ENCODE measurements at regions not wholly inside any gene's neighbourhood (a gene's known extent, or its start where the extent isn't known, plus 50 kb on each side); places are given as distances from the start of the nearest gene placed in this dataset.
"Not testable (repeated sequence)": the region's sequence is repeated elsewhere in the genome, so short reads cannot be mapped to it uniquely, and the experiment has no call there.

DNA sequence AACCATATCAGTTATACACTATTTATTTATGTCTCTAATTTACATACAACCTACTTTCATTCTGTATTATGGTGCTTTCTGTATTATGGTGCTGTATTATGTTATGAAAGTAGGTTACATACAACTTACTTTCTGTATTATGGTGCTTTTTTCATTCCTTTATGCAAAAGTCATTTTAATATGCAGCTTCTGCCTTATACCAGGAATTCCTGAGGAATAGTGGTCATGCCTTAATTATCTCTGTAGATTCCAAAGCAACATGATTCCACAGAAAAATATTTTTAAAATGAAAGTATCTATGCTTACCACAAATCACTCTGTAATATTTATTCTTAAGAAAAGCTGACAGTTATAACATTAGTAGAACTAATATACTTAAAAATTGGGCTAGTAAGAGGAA, 922.0 kb upstream of the NRXN1 start:
- Histone ChIP-seq H3K9me3 (ENCODE audit: insufficient read depth, low read depth, low read length) (peaks cover 38% of the 10 kb centered on the region), H3K27ac (ENCODE audit: low read length) (no peak overlapping the region), H3K4me3 (ENCODE audit: low read length) (no peak overlapping the region), H3K36me3 (ENCODE audit: insufficient read depth, low read depth, low read length) (peaks cover 4% of the 10 kb centered on the region; the same call in 1 of the 2 replicates), H3K9ac (ENCODE audit: low read depth, low read length) (no peak overlapping the region), H3K4me1 (ENCODE audit: insufficient read depth, low read length) (no peaks in the 10 kb centered on the region; the same call in 1 of the 2 replicates), H3K27me3 (ENCODE audit: insufficient read depth, low read length) (no peaks in the 10 kb centered on the region)

DNA sequence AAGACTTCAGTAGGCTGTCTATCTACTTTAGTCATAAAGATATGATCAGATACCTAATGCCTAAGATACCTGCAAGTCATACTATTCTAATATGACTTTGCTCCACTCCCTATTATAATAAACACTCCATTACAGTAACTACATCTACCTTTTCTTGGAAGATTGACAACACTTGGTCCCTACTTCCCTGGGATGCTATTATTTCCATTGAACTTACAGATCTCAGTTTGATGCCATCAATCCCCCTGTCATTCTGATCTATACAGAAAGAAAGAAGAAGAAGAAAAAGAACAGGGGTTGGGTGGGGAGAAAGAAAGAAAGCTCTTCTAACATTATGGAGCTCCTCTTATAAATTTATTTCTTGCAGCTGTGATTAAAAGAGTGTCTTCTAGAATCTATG, 889.1 kb upstream of the NRXN1 start:
- Histone ChIP-seq H3K4me3 (ENCODE audit: low read length) (no peak overlapping the region), H3K9me3 (ENCODE audit: insufficient read depth, low read depth, low read length) (peaks cover 5% of the 10 kb centered on the region), H3K27me3 (ENCODE audit: insufficient read depth, low read length) (no peaks in the 10 kb centered on the region), H3K27ac (ENCODE audit: low read length) (no peak overlapping the region), H3K36me3 (ENCODE audit: insufficient read depth, low read depth, low read length) (no peaks in the 10 kb centered on the region), H3K4me1 (ENCODE audit: insufficient read depth, low read length) (no peaks in the 10 kb centered on the region), H3K9ac (ENCODE audit: low read depth, low read length) (no peak overlapping the region)

DNA sequence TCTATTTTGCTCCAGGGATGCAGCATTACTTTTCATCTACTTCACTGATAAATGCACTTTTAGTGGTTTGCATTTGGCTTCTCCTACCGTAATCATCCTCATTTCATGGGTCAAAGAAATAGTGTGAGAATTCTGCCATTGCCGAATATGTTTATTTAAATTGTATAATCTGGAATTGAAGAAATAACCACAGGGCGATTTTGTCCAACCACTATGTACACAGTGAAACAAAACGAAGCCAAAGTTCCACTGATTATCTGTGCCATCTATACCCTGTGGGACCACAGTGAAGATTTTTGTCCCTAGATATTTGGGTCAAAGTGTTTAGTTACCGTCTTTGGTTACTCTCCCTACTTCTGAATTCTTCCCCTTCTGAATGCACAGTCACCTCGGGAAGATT, 888.6 kb upstream of the NRXN1 start:
- Histone ChIP-seq H3K27ac (ENCODE audit: low read length) (no peak overlapping the region), H3K9me3 (ENCODE audit: insufficient read depth, low read depth, low read length) (peaks cover 7% of the 10 kb centered on the region), H3K4me1 (ENCODE audit: insufficient read depth, low read length) (no peaks in the 10 kb centered on the region), H3K9ac (ENCODE audit: low read depth, low read length) (no peak overlapping the region), H3K27me3 (ENCODE audit: insufficient read depth, low read length) (no peaks in the 10 kb centered on the region), H3K36me3 (ENCODE audit: insufficient read depth, low read depth, low read length) (no peaks in the 10 kb centered on the region), H3K4me3 (ENCODE audit: low read length) (no peak overlapping the region)

DNA sequence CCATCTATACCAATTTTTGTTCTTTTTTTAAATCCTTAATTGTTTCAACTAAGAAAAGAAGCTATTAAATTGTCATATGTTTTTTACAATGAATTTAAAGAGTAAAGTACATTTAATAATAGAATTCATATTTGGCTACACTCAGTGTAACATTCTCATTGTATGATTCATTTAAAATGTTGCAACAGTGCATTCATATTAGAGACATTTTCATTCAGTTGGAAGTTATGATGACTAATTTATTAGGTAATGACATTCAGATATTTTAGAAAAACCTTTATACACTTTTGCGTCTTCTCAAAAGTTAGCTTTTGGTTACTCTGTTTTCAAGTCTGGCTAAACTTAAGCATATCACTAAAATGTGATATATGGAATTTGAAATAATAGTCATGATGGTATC, 887.5 kb upstream of the NRXN1 start:
- Histone ChIP-seq H3K36me3 (ENCODE audit: insufficient read depth, low read depth, low read length) (no peaks in the 10 kb centered on the region), H3K27me3 (ENCODE audit: insufficient read depth, low read length) (no peaks in the 10 kb centered on the region), H3K4me1 (ENCODE audit: insufficient read depth, low read length) (no peaks in the 10 kb centered on the region), H3K4me3 (ENCODE audit: low read length) (no peak overlapping the region), H3K9ac (ENCODE audit: low read depth, low read length) (no peak overlapping the region), H3K9me3 (ENCODE audit: insufficient read depth, low read depth, low read length) (peaks cover 10% of the 10 kb centered on the region), H3K27ac (ENCODE audit: low read length) (no peak overlapping the region)

DNA sequence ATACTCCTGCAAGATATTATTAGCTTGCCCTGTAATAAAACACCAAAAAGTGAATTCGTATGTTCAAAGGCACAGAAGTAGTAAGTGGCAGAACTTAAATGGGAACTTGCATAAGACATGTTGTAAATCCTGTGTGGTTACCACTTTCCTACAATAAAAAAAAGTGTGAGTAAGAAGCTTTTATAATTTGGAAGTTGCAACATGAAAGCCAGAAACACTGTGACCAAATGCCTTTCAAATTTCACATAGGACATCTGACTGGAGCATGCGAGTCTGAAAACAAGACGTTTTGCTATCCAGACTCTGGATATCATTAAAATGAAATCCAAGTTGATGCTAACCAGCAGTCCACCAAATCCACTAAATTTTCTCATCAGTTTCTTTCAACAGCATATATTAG, 886.2 kb upstream of the NRXN1 start:
- Histone ChIP-seq H3K4me3 (ENCODE audit: low read length) (no peak overlapping the region), H3K27me3 (ENCODE audit: insufficient read depth, low read length) (no peaks in the 10 kb centered on the region), H3K4me1 (ENCODE audit: insufficient read depth, low read length) (no peaks in the 10 kb centered on the region), H3K36me3 (ENCODE audit: insufficient read depth, low read depth, low read length) (no peaks in the 10 kb centered on the region), H3K27ac (ENCODE audit: low read length) (no peak overlapping the region), H3K9ac (ENCODE audit: low read depth, low read length) (no peak overlapping the region), H3K9me3 (ENCODE audit: insufficient read depth, low read depth, low read length) (peaks cover 10% of the 10 kb centered on the region)

DNA sequence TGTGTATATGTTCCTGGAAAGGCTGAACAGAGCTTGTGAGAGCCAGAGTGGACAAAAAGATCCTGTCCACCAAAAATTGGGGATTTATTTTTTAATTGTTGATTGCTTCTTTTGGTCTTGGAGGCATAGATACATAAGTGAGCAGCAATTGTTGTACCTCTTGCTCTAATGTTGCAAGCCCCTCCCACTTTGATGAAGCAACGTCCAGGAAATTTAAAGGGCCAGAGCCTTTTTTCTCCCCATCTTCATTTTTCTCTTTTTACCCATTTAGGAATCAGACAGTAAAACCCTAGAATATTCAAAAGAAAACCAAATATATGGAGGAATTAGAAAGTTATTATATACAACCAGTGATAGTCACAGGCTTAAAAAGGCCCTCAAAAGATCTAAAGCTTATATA, 871.8 kb upstream of the NRXN1 start:
- Histone ChIP-seq H3K4me1 (ENCODE audit: insufficient read depth, low read length) (peaks cover under 1% of the 10 kb centered on the region; the same call in 1 of the 2 replicates), H3K4me3 (ENCODE audit: low read length) (no peak overlapping the region), H3K36me3 (ENCODE audit: insufficient read depth, low read depth, low read length) (no peaks in the 10 kb centered on the region), H3K27me3 (ENCODE audit: insufficient read depth, low read length) (no peaks in the 10 kb centered on the region), H3K9ac (ENCODE audit: low read depth, low read length) (no peak overlapping the region), H3K27ac (ENCODE audit: low read length) (no peak overlapping the region), H3K9me3 (ENCODE audit: insufficient read depth, low read depth, low read length) (no peaks in the 10 kb centered on the region)

DNA sequence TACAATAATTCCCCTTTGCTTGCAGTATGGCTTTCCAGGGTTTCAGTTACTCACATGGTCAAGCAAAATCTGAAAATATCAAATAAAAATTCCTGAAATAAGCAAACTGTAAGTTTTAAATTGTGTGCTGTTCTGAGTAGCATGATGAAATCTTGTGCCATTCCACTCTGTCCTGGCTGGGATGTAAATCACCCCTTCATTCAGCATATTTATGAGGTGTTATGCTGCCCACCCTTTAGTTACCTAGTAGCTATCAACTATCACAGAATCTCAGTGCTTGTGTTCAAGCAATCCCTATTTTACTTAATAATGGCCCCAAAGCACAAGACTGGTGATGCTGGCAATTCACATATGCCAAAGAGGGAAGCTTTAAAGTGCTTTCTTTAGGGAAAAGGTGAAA, 867.7 kb upstream of the NRXN1 start:
- no peaks in the 10 kb centered on the region for H3K27me3 ChIP-seq (ENCODE audit: insufficient read depth, low read length)
- no peaks in the 10 kb centered on the region for H3K9me3 ChIP-seq (ENCODE audit: insufficient read depth, low read depth, low read length)
- no peaks in the 10 kb centered on the region for H3K4me1 ChIP-seq (ENCODE audit: insufficient read depth, low read length)
- H3K36me3 ChIP-seq (ENCODE audit: insufficient read depth, low read depth, low read length) = no peaks in the 10 kb centered on the region
- H3K9ac ChIP-seq (ENCODE audit: low read depth, low read length) = no peak overlapping the region
- H3K4me3 ChIP-seq (ENCODE audit: low read length) = no peak overlapping the region
- H3K27ac ChIP-seq (ENCODE audit: low read length) = no peak overlapping the region

DNA sequence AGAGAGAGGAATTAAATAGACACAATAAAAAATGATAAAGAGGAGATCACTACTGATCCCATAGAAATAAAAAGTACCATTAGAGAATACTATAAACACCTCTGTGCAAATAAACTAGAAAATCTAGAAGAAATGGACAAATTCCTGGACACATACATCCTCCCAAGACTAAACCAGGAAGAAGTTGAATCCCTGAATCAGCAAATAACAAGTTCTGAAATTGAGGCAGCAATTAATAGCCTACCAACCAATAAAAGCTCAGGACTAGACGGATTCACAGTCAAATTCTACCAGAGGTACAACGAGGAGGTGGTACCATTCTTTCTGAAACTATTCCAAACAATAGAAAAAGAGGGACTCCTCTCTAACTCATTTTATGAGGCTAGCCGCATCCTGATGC, 862.7 kb upstream of the NRXN1 start:
- H3K9ac ChIP-seq (ENCODE audit: low read depth, low read length); H3K9me3 ChIP-seq (ENCODE audit: insufficient read depth, low read depth, low read length); H3K27ac ChIP-seq (ENCODE audit: low read length); H3K4me3 ChIP-seq (ENCODE audit: low read length); H3K27me3 ChIP-seq (ENCODE audit: insufficient read depth, low read length); H3K4me1 ChIP-seq (ENCODE audit: insufficient read depth, low read length); H3K36me3 ChIP-seq (ENCODE audit: insufficient read depth, low read depth, low read length): not testable (repeated sequence)

DNA sequence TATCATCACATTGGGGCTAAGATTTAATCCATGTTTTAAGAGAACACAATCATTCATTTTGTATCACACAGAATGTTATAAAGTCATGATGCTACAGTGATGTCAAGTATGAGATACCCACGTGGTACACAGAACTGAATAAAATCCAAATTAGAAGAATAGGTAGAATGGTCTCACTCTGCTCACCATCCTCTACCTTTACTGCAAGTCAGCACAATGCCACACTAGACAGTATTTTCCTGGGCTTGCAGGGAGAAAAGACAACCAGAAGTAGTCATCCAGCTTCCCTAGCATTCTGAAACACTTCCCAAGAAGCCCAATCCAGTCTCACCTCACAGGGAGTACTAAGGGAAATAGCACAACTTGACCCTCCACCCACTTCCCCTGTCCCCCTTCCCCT, 856.2 kb upstream of the NRXN1 start:
- Histone ChIP-seq H3K36me3 (ENCODE audit: insufficient read depth, low read depth, low read length) (no peaks in the 10 kb centered on the region), H3K4me1 (ENCODE audit: insufficient read depth, low read length) (no peaks in the 10 kb centered on the region; the same call in 1 of the 2 replicates), H3K27me3 (ENCODE audit: insufficient read depth, low read length) (no peaks in the 10 kb centered on the region), H3K27ac (ENCODE audit: low read length) (no peak overlapping the region), H3K9ac (ENCODE audit: low read depth, low read length) (no peak overlapping the region), H3K9me3 (ENCODE audit: insufficient read depth, low read depth, low read length) (no peaks in the 10 kb centered on the region), H3K4me3 (ENCODE audit: low read length) (no peak overlapping the region)

DNA sequence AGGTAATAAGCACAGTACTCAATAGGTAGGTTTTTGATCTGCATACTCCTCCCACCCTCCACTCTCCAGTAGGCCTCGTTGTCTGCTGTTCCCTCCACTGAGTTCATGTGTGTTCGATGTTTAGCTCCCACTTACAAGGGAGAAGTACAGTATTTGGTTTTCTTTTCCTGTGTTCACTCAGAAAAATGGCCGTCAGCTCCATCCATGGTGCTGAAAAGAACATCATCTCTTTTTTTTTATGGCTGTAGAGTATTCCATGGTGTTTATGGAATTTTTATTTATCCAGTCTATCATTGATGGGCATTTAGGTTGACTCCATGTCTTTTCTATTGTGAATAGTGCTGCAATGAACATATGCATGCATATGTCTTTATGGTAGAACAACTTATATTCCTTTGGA, 849.7 kb upstream of the NRXN1 start:
- no peak overlapping the region for H3K4me3 ChIP-seq (ENCODE audit: low read length)
- H3K9ac ChIP-seq (ENCODE audit: low read depth, low read length) = no peak overlapping the region
- H3K27me3 ChIP-seq (ENCODE audit: insufficient read depth, low read length) = no peaks in the 10 kb centered on the region
- no peak overlapping the region for H3K27ac ChIP-seq (ENCODE audit: low read length)
- no peaks in the 10 kb centered on the region for H3K36me3 ChIP-seq (ENCODE audit: insufficient read depth, low read depth, low read length)
- H3K4me1 ChIP-seq (ENCODE audit: insufficient read depth, low read length) = no peaks in the 10 kb centered on the region
- no peaks in the 10 kb centered on the region for H3K9me3 ChIP-seq (ENCODE audit: insufficient read depth, low read depth, low read length)

DNA sequence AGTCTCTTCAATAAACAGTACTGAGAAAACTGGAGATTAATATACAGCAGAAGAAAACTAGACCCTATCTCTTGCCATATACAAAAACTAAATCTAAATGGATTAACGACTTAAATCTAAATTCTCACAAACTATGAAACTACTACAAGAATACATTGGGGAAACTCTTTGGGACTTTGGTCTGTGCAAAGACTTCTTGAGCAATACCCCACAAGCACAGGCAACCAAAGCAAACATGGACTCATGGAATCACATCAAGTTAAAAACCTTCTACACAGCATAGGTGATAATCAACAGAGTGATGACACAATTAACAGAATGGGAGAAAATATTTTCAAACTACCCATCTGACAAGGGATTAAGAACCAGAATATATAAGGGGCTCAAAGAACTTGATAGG, 848.2 kb upstream of the NRXN1 start:
- Histone ChIP-seq H3K27ac (ENCODE audit: low read length) (no peak overlapping the region), H3K9ac (ENCODE audit: low read depth, low read length) (no peak overlapping the region), H3K36me3 (ENCODE audit: insufficient read depth, low read depth, low read length) (no peaks in the 10 kb centered on the region), H3K9me3 (ENCODE audit: insufficient read depth, low read depth, low read length) (no peaks in the 10 kb centered on the region), H3K4me1 (ENCODE audit: insufficient read depth, low read length) (no peaks in the 10 kb centered on the region), H3K4me3 (ENCODE audit: low read length) (no peak overlapping the region), H3K27me3 (ENCODE audit: insufficient read depth, low read length) (no peaks in the 10 kb centered on the region)

DNA sequence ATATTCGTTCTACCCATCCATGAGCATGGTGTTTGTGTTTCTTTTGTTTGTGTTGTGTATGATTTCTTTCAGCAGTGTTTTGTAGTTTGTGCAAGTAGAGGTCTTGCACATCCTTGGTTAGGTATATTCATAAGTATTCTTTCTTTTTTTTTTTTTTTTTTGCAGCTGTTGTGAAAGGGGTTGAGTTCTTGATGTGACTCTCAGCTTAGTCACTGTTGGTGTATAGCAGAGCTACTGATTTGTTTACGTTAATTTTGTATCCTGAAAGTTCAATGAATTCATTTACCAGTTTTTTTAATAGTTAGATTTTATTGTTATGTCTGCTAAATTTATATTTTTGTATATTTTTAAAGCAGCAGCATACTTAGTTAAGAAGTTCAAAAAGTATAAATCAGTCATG, 834.4 kb upstream of the NRXN1 start:
- Histone ChIP-seq H3K9ac (ENCODE audit: low read depth, low read length) (no peak overlapping the region), H3K27me3 (ENCODE audit: insufficient read depth, low read length) (no peaks in the 10 kb centered on the region), H3K9me3 (ENCODE audit: insufficient read depth, low read depth, low read length) (no peaks in the 10 kb centered on the region), H3K27ac (ENCODE audit: low read length) (no peak overlapping the region), H3K4me3 (ENCODE audit: low read length) (no peak overlapping the region), H3K36me3 (ENCODE audit: insufficient read depth, low read depth, low read length) (no peaks in the 10 kb centered on the region), H3K4me1 (ENCODE audit: insufficient read depth, low read length) (no peaks in the 10 kb centered on the region)

DNA sequence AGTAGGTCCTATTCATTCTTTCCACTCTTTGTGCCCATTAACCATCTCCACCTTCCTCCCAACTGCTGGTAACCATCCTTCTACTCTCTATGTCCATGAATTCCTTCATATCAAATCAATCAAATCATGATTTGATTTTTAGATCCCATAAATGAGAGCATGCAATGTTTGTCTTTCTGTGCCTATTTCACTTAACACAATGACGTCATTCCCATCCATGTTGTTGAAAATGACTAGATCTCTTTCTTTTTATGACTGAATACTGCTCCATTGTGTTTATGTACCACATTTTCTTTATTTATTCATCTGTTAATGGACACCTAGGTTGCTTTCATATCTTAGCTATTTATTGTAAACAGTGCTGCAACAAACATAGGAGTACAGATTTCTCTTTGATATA, 827.3 kb upstream of the NRXN1 start:
- H3K9me3 ChIP-seq (ENCODE audit: insufficient read depth, low read depth, low read length) = no peaks in the 10 kb centered on the region
- H3K4me3 ChIP-seq (ENCODE audit: low read length) = no peak overlapping the region
- no peaks in the 10 kb centered on the region for H3K27me3 ChIP-seq (ENCODE audit: insufficient read depth, low read length)
- no peaks in the 10 kb centered on the region for H3K4me1 ChIP-seq (ENCODE audit: insufficient read depth, low read length)
- no peak overlapping the region for H3K9ac ChIP-seq (ENCODE audit: low read depth, low read length)
- no peaks in the 10 kb centered on the region for H3K36me3 ChIP-seq (ENCODE audit: insufficient read depth, low read depth, low read length)
- H3K27ac ChIP-seq (ENCODE audit: low read length) = no peak overlapping the region
